GM21723 (cell line): ENCODE measurements at regions not wholly inside any gene's neighbourhood (a gene's known extent, or its start where the extent isn't known, plus 50 kb on each side); places are given as distances from the start of the nearest gene placed in this dataset.

ENCODE experiments used
- ATAC-seq: cut with Tn5 transposase; IDR thresholded peaks from one replicate; pipeline ENCODE4 v1.9.1; 2021; ENCODE audit warnings: mild to moderate bottlenecking, moderate library complexity; ENCODE audit not compliant: unreplicated experiment

GRCh38 chrX:25226151-25226550 lies 210.4 kb upstream of the ARX start:
- ATAC-seq = no peak

DNA sequence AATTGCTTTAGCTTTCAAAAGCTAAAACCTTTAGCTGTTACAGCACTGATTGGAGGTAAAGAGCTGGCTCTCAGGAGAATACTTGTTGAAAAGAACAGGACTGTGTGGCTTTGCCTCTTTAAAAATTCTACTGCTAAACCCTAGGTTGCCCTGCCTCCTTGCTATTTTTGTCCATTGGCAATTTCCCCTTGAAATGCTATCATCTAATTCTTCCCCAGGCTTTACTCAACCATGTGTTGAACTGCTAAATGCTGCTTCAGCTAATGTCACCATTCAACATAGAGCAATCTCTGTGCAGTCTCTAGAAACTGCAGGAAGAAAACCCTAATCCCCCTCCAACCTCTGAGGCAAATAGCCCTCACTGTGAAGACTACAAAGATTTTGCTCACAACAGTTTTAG lies 203.7 kb upstream of the ARX start:
- ATAC-seq = no peak

- no peak for ATAC-seq
These were observed 197.8 kb upstream of the ARX start for GRCh38 chrX:25213611-25214010.

DNA sequence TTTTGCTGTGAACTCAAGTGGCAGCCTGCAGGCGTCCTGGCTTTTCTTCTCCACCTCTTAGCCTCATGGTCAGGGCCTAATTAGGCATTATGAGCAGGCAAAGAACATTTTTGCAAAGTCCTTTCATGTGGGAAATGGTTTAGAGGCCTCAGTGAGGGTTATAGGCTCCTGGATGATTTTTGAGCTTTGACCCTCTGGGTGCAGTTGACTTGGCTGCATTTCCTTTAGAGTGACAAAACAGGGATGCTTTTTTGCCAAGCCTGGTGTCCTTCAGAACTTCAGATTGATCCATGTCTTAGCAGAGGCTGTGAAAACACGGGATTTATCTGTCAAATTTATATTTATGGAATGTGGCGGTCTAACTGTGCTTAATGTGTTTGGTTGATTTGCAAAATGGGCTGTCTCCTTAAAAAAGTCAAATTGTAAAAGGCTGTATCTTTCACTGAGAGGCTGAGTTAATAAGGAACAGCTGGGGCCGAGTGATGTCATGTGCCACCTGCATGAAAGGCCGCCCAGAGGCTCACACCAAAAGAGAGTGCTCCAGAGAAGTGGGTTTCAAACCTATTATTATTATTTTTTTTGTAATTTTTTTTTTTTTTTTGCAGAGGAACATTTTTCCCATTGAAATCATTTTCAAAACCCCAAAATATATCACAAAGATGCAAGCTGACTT lies 192.2 kb upstream of the ARX start:
- ATAC-seq = no peak

- ATAC-seq = no peak
These were observed 191.0 kb upstream of the ARX start for GRCh38 chrX:25206778-25207177.

DNA sequence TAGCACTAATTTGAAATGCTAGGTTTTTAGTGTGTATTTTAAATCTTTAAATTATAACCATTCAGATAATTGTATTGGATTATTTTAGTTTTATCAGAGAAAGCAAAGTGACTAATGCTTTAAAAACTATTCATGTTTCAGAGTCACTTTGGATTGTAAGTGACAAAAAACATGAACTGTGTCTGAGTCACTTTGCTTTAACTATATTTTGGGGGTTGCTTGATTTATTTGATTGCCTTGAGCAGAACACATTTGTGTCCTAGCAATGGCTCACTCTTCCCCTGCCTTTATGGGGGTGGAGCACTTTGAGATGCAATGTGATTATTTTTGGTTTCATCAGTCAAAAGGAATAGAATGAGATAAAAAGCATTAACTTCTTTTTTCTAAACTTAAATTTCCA lies 188.4 kb upstream of the ARX start:
- no peak for ATAC-seq

DNA sequence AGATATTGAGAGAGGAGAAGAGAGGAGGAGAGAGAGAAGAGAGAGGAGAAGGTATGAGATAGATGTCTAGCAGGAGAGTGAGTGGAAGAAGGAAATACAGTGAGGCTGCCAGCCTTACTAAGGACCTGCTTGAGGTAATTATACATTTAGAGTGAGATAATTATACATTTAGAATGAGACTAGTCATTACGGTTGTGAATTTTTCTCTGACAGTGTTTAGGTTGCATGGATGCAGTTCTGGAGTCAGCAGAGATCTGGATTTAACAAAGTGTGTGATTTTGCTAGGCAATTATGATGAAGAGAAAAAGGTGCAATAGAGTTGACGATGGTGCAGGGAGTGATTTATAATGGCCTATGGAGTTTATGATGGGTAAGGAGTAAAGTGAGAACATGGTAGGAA lies 187.1 kb upstream of the ARX start:
- ATAC-seq = no peak

- ATAC-seq = no peak
These were observed 183.1 kb upstream of the ARX start for GRCh38 chrX:25198891-25199290.

DNA sequence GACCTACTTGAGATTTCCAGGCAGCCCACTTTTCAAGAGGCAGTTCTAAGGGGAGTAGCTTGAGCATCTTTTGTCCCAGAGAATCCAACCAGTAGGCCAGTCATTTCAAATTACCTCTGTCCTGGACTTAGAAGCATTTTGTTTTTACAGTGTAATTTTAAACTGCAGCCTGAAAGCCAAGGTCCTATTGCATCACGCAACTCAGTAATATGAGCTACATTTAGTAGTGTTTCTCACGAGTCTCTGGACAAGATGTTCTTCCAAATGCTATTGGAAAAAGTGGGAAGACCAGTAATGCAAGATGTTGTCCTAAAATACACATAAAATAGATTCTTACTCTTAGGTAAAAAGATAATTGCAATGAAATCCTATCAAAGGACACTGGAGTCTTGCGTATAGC lies 182.5 kb upstream of the ARX start:
- ATAC-seq = no peak

DNA sequence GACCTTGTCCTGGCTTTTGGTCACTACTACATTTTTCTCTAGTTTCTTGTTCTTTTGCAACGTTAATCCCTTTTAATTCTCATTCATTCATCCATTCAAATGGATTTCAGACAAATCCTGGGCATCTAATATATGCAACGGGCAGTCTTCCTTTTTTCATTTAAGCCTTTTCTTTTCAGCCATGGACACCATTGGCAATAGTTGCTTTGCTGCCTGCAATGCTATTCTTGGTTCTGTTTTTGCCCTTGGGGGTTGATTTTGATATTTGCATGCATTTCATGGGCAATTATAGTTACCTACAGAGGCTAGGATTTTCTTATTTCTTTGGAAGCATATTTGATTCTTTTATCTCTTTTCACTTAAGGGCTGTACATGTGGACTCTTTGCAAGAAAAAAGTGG lies 180.5 kb upstream of the ARX start:
- ATAC-seq = no peak

DNA sequence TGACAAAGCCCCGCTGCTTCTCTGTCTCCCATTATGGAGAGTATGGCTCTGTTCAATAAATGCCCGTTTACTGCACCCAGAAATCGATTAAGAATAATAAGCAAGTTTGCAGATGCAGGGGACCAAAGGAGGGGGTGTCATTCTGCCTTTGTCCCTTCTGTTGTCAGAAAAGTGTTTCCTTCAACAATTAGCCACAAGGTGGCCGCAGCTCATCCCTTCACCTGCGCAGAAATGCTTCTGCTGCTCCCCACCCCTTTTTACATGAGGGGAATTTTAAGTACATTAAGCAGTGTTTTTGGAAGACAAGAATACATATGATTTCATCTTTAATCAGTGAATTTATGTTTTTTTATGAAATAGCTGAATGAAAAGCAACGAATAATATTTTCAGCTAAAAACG lies 175.6 kb upstream of the ARX start:
- no peak for ATAC-seq

- ATAC-seq = no peak
These were observed 166.0 kb upstream of the ARX start for GRCh38 chrX:25181775-25182174.

- ATAC-seq = no peak
These were observed 164.5 kb upstream of the ARX start for GRCh38 chrX:25180242-25180641.

DNA sequence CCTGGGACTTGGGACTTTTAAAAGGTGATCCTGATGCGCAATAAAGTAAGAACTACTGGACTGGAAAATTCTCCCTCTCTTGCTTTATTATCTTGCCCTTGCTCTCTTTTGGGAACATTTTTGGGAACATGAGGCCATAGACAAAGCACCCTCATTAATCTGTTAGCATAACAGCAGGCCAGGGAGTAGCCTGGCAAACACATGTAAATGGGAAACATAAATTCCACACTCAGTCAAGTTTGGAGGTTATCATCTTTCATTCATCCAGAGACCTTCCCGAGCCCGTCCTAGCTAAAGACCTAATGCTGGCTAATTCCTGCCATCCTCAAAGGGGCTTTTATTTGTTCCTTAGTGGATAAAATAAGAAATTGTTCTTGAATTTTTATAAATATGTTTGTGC lies 162.8 kb upstream of the ARX start:
- no peak for ATAC-seq

DNA sequence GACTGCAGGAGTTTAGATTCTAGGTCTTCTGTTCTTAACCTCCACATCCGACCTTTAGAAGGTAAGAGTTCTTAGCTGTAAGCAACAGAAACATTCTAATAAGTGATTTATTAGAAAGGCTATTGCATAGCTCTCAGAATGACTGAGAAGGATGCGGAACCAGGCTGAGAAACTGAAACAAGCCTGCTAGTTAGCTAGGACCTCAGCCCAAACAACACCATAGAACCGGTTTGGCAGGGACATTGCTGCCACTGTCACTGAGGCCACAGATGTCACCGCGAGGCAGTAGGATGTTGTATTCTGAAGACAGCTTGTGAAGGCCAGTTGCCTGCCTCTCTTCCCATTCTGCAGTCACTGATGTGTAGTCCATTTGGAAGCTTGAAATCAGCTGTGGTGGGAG lies 160.0 kb upstream of the ARX start:
- no peak for ATAC-seq

- no peak for ATAC-seq
These were observed 159.4 kb upstream of the ARX start for GRCh38 chrX:25175171-25175570.

- no peak for ATAC-seq
These were observed 150.8 kb upstream of the ARX start for GRCh38 chrX:25166546-25166945.

- ATAC-seq = no peak
These were observed 150.4 kb upstream of the ARX start for GRCh38 chrX:25166145-25166544.

DNA sequence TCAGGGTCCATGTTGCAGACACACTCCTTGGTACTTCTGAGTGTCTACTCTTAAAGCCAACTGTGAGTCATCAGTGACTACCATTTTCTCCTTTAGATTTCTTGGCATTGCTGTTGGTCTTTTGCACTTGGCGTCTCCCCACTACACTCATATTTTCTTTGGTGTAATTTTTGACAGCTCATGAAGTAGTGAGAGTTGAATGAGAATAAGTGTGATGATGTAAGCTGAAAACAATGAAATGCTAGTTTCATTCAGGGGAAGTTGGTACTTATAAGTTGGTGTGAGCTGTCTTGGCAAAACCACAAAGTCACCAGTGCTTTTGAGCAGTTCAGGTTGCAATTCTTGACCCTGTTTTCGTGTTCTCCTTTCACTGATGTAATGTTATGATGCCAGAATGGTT lies 142.9 kb upstream of the ARX start:
- ATAC-seq = no peak

DNA sequence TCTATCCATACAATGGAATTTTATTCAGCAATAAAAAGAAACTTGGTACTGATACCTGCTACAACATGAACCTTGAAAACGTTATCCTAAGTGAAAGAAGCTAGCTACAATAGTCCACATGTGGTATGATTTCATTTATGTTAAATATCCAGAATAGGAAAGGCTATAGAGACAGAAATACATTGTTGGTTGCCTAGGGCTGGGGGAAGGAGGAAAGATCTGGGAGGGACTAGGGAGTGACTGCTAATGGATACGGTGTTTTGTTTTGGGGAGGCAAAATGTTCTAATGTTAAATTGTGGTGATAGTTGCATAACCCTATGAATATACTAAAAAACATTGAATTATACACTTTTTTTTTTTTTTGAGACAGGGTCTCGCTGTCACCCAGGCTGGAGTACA lies 141.1 kb upstream of the ARX start:
- ATAC-seq = no peak

DNA sequence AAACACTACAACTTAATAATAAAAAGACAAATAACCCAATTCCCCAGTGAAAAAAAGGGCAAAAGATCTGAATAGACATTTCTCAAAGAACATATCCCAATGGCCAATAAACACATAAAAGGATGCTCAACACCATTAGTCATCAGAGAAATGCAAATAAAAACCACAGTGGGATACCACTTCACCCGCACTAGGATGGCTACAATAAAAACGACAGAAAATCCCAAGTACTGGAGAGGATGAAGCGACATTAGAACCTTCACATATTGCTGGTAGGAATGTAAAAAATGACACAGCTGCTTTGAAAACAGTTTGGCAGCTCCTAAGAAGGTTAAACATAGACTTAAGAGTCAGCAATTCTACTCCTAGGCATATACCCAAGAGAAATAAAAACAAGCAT lies 140.6 kb upstream of the ARX start:
- ATAC-seq = no peak

DNA sequence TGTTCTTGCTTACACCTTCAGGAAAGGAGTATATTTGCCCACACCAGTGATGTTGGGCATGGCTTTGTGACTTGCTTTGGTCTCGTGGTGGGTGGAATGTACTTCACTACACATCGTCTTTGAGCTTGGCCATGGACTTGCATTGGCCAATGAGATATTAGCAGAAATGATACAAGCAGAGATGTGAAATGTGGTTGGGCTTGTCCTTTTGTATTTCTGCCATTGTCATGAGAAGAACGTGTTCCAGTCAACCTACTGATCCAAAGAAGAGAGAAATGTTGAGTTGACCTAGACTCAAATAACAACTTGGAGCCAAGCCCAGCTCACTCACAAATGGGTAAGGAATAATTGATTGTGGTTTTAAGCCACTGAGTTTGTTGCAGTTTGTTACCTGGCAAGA lies 138.4 kb upstream of the ARX start:
- ATAC-seq = no peak

DNA sequence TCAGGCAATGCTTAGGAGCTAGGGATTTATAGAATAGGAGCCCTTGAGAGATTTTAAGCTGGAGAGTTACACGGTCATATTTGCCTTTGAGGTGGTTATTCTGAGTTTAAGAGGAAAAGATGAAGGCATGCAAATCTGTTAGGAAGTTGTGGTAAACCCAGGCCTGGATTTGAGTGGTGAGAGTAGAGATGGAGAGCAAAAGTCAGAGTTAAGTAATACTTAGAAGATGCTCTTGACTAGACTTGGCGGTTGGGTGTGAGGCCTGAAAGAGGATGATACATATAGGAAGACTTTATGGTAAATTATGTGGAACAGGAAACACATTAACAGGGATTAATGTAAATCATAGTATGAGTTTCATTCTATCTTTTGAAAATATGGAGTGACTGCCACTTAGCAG lies 136.0 kb upstream of the ARX start:
- no peak for ATAC-seq
